ENCODE measurements at regions not wholly inside any gene's neighbourhood (a gene's known extent, or its start where the extent isn't known, plus 50 kb on each side); places are given as distances from the start of the nearest gene placed in this dataset.

DNA sequence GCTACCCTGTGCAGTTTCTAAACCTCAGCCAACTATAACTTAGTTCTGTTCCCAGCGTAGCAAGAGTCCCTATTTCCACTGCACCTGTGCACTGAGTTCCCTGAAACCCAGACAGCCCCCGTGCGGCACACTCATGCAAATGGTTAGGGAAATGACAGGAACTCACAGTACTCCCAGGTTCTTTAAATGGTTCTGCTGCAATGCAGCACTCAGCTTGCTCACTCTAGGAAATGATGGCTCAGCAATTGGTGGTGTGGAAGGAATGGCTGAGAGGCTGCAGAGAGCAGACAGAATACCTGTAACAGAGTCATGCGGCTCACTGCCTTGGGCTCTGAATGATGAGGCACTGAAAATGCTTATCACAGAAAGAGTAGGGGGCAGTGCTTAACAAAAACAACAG, 143.0 kb downstream of the RAD51AP2 start:
- H3K36me3 ChIP-seq (ENCODE audit: control insufficient read depth in 2 of 3, insufficient read depth in 3 of 3, low read length in 3 of 3) = no peaks in the 10 kb centered on the region
- H3K9me3 ChIP-seq (ENCODE audit: control insufficient read depth in 2 of 3, insufficient read depth in 1 of 3, low read length in 3 of 3) = no peaks in the 10 kb centered on the region
- intact Hi-C loops (cut with DNase I) = no loop called here
- TF ChIP-seq, protein P1, sequence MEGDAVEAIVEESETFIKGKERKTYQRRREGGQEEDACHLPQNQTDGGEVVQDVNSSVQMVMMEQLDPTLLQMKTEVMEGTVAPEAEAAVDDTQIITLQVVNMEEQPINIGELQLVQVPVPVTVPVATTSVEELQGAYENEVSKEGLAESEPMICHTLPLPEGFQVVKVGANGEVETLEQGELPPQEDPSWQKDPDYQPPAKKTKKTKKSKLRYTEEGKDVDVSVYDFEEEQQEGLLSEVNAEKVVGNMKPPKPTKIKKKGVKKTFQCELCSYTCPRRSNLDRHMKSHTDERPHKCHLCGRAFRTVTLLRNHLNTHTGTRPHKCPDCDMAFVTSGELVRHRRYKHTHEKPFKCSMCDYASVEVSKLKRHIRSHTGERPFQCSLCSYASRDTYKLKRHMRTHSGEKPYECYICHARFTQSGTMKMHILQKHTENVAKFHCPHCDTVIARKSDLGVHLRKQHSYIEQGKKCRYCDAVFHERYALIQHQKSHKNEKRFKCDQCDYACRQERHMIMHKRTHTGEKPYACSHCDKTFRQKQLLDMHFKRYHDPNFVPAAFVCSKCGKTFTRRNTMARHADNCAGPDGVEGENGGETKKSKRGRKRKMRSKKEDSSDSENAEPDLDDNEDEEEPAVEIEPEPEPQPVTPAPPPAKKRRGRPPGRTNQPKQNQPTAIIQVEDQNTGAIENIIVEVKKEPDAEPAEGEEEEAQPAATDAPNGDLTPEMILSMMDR (IDR thresholded peaks at IDR 0.05; ENCODE audit: borderline replicate concordance, extremely low read depth, insufficient read depth) = no peak
- DNase-seq (peak in 1 of 5 donors; percentile 6), FAIRE-seq (no peak)
- H3K27ac ChIP-seq (ENCODE audit: low read depth in 2 of 2, low read length in 2 of 2) = no peak overlapping the region
- H3K4me3 ChIP-seq (ENCODE audit: low read length in 3 of 3) = no peak overlapping the region
- no peaks in the 10 kb centered on the region for H3K27me3 ChIP-seq (ENCODE audit: control insufficient read depth, insufficient read depth, low read length)
- H3K9ac ChIP-seq (ENCODE audit: low read length in 3 of 3) = no peak overlapping the region
- H3K4me1 ChIP-seq (ENCODE audit: control insufficient read depth in 2 of 3, insufficient read depth in 2 of 3, low read depth in 1 of 3, low read length in 3 of 3) = no peaks in the 10 kb centered on the region

DNA sequence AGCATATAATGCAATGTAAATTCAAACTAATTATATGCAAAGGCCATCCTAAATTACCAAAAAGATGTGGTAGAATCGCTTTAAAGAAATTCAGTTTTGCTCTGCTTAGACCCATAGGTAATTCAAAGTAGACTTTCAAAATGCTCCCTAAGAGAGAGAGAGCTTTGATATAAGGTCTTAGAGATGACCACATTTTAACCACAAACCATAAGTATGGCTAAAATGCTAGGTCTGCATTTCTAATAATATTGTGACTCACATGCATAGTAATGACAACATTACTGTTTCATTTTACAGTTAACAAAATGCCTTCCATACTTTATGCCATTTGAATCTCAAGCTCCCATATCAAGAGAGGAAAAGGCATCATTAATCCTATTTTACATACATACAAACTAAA, 144.5 kb downstream of the RAD51AP2 start:
- TF ChIP-seq, protein P1 (IDR thresholded peaks at IDR 0.05; ENCODE audit: borderline replicate concordance, extremely low read depth, insufficient read depth) = no peak
- Histone ChIP-seq H3K27me3 (ENCODE audit: control insufficient read depth, insufficient read depth, low read length) (no peaks in the 10 kb centered on the region), H3K36me3 (ENCODE audit: control insufficient read depth in 2 of 3, insufficient read depth in 3 of 3, low read length in 3 of 3) (no peaks in the 10 kb centered on the region), H3K9me3 (ENCODE audit: control insufficient read depth in 2 of 3, insufficient read depth in 1 of 3, low read length in 3 of 3) (no peaks in the 10 kb centered on the region), H3K9ac (ENCODE audit: low read length in 3 of 3) (no peak overlapping the region), H3K27ac (ENCODE audit: low read depth in 2 of 2, low read length in 2 of 2) (no peak overlapping the region), H3K4me3 (ENCODE audit: low read length in 3 of 3) (no peak overlapping the region), H3K4me1 (ENCODE audit: control insufficient read depth in 2 of 3, insufficient read depth in 2 of 3, low read depth in 1 of 3, low read length in 3 of 3) (no peaks in the 10 kb centered on the region)
- no peak for FAIRE-seq
- no peak for DNase-seq
- intact Hi-C loops (cut with DNase I) = no loop called here

DNA sequence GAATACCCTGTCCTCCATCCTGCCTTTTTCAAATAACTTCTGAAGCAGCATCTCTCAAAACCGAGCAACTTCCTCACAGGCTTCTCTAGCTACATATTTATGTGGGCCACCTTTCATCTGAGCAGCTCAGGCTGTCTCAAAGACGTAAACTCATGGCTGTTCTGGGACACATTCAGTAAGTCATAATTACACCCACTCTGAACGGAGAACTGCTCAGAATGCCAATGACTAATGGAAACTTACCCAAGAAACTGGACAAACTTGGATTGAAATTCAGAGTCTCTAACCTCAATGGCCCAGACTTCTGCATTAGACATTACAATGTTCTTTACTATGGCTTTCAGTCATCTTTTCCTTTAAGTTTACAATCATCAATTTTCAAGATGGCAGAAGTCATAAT, 145.2 kb downstream of the RAD51AP2 start:
- FAIRE-seq = no peak

DNA sequence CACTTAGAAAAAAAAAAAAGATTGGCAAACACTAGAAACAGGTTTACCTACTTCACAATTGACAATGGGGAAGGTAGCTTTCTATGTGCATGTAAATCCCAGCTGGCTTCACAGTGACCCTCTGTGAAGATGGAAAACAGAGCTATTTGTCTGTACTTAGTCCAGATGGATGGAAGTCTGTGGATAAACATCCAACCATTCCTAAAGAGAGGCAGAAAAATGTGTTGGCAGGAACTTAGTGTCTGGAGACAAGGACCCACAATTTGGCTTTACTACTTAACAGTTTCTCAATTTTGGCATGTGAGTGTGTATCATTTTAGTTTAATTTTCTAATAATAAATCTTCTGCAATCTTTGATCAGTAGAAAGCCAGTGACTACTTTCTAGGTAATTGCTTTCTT, 154.4 kb downstream of the RAD51AP2 start:
- no peak for DNase-seq
- Histone ChIP-seq H3K4me3 (ENCODE audit: low read length in 3 of 3) (no peak overlapping the region), H3K27me3 (ENCODE audit: control insufficient read depth, insufficient read depth, low read length) (no peaks in the 10 kb centered on the region), H3K9me3 (ENCODE audit: control insufficient read depth in 2 of 3, insufficient read depth in 1 of 3, low read length in 3 of 3) (no peaks in the 10 kb centered on the region), H3K4me1 (ENCODE audit: control insufficient read depth in 2 of 3, insufficient read depth in 2 of 3, low read depth in 1 of 3, low read length in 3 of 3) (no peaks in the 10 kb centered on the region), H3K9ac (ENCODE audit: low read length in 3 of 3) (no peak overlapping the region), H3K27ac (ENCODE audit: low read depth in 2 of 2, low read length in 2 of 2) (no peak overlapping the region), H3K36me3 (ENCODE audit: control insufficient read depth in 2 of 3, insufficient read depth in 3 of 3, low read length in 3 of 3) (no peaks in the 10 kb centered on the region)
- TF ChIP-seq, protein P1 (IDR thresholded peaks at IDR 0.05; ENCODE audit: borderline replicate concordance, extremely low read depth, insufficient read depth) = no peak
- intact Hi-C loops (cut with DNase I) = no loop called here
- FAIRE-seq = no peak

More for the DNA sequence above, 145.2 kb downstream of the RAD51AP2 start:
- H3K4me3 ChIP-seq (ENCODE audit: low read length in 3 of 3) = no peak overlapping the region
- no peaks in the 10 kb centered on the region for H3K4me1 ChIP-seq (ENCODE audit: control insufficient read depth in 2 of 3, insufficient read depth in 2 of 3, low read depth in 1 of 3, low read length in 3 of 3)
- no peak overlapping the region for H3K9ac ChIP-seq (ENCODE audit: low read length in 3 of 3)
- no peak for DNase-seq
- TF ChIP-seq, protein P1 (IDR thresholded peaks at IDR 0.05; ENCODE audit: borderline replicate concordance, extremely low read depth, insufficient read depth) = no peak
- H3K36me3 ChIP-seq (ENCODE audit: control insufficient read depth in 2 of 3, insufficient read depth in 3 of 3, low read length in 3 of 3) = no peaks in the 10 kb centered on the region
- H3K27ac ChIP-seq (ENCODE audit: low read depth in 2 of 2, low read length in 2 of 2) = no peak overlapping the region
- H3K9me3 ChIP-seq (ENCODE audit: control insufficient read depth in 2 of 3, insufficient read depth in 1 of 3, low read length in 3 of 3) = no peaks in the 10 kb centered on the region
- H3K27me3 ChIP-seq (ENCODE audit: control insufficient read depth, insufficient read depth, low read length) = no peaks in the 10 kb centered on the region
- intact Hi-C loops (cut with DNase I) = no loop called here
